HepG2 (cell line): ENCODE measurements at regions not wholly inside any gene's neighbourhood (a gene's known extent, or its start where the extent isn't known, plus 50 kb on each side); places are given as distances from the start of the nearest gene placed in this dataset.

ENCODE experiments used
- ATAC-seq: fragments of 200-7000 bp; cut with Tn5 transposase; 3 replicates; pipeline ENCODE4 v1.9.1; 2020; ENCODE audit warnings: mild to moderate bottlenecking, moderate library complexity
- BruUV-seq: library from RNA; stranded (reverse); fragments of 400-500 nt; replicated peaks from 2 replicates; lab custom pipeline; 2021; lab: Mats Ljungman, UMichigan
- CTCF ChIA-PET: fragments of 300-600 bp; formaldehyde crosslinking; extraction: SDS; loops from one replicate; lab custom pipeline; 2021; ENCODE audit warnings: low total read pairs, inconsistent platforms, low intra/inter-chr PET ratio; lab: Yijun Ruan, JAX
- POLR2A ChIA-PET: fragments of 350-600 bp; sonication (Branson Sonifier 250); formaldehyde crosslinking; loops from one replicate; lab custom pipeline; 2020; ENCODE audit warnings: antibody characterized with exemption, inconsistent platforms; lab: Yijun Ruan, JAX
- DNase-seq: peaks from one replicate; pipeline ENCODE4 v3.0.0-alpha.2; 2015; ENCODE audit warnings: low spot score
- FAIRE-seq: peaks from 3 replicates; lab custom pipeline; 2011; peaks lifted over from hg19 to GRCh38; lab: Jason Lieb, UNC
- H2AFZ ChIP-seq: one replicate; pipeline ENCODE4 v1.6.1; 2011; ENCODE audit warnings: low read length, inconsistent platforms
- H3K27ac ChIP-seq: fragments of 300-600 bp; 3 replicates; pipeline ENCODE4 v1.8.0; 2011; ENCODE audit warnings: mixed run types, mild to moderate bottlenecking, mixed read lengths, low read length, inconsistent platforms; ENCODE audit not compliant: insufficient read depth; ENCODE audit errors: extremely low read length
- H3K27me3 ChIP-seq, 2 experiments: fragments of 200-600 bp in 1 of 2; 2 replicates in 1 of 2; 3 replicates in 1 of 2; pipeline versions ENCODE4 v1.6.0 to v1.8.0; 2011; ENCODE audit warnings: low read length in 2 of 2, mild to moderate bottlenecking in 2 of 2, moderate library complexity in 2 of 2, inconsistent platforms in 1 of 2; ENCODE audit not compliant: insufficient read depth in 2 of 2, control insufficient read depth in 1 of 2
- H3K36me3 ChIP-seq, 2 experiments: fragments of 200-600 bp in 1 of 2; replicated peaks in 1 of 2; 2 replicates in 1 of 2; 3 replicates in 1 of 2; pipeline versions ENCODE4 v1.5.1 to v1.8.0; 2011; ENCODE audit warnings: low read length in 2 of 2, inconsistent platforms in 1 of 2; ENCODE audit not compliant: insufficient read depth in 2 of 2, control insufficient read depth in 1 of 2
- H3K4me1 ChIP-seq: 2 replicates; pipeline ENCODE4 v1.5.1; 2012; ENCODE audit warnings: low read length, inconsistent platforms; ENCODE audit not compliant: insufficient read depth
- H3K4me2 ChIP-seq: 2 replicates; pipeline ENCODE4 v1.6.0; 2011; ENCODE audit warnings: low read depth, low read length, inconsistent platforms
- H3K4me3 ChIP-seq, 3 experiments: fragments of 200-600 bp in 1 of 3; sonication (generic), shearing (Covaris generic) in 1 of 3; replicated peaks in 1 of 3; 2 replicates each; pipeline ENCODE4 v1.5.1; 2011 to 2016; ENCODE audit warnings: low read length in 3 of 3, inconsistent platforms in 2 of 3, low read depth in 2 of 3, mild to moderate bottlenecking in 2 of 3, control low read depth in 1 of 3, mixed read lengths in 1 of 3; ENCODE audit not compliant: insufficient read depth in 1 of 3
- H3K79me2 ChIP-seq: one replicate; pipeline ENCODE4 v1.6.1; 2011; ENCODE audit warnings: low read length, inconsistent platforms; ENCODE audit not compliant: insufficient read depth
- H3K9ac ChIP-seq: 2 replicates; pipeline ENCODE4 v1.6.0; 2011; ENCODE audit warnings: mild to moderate bottlenecking, low read depth, low read length, inconsistent platforms; ENCODE audit not compliant: insufficient read depth
- H3K9me3 ChIP-seq: 2 replicates; pipeline ENCODE4 v1.5.1; 2012; ENCODE audit warnings: mild to moderate bottlenecking, low read length
- H4K20me1 ChIP-seq: 2 replicates; pipeline ENCODE4 v1.6.0; 2011; ENCODE audit warnings: inconsistent platforms, mild to moderate bottlenecking, low read length, moderate library complexity; ENCODE audit not compliant: insufficient read depth
- FOXA3 ChIP-seq: IDR thresholded peaks from 2 replicates; pipeline ENCODE4 v1.6.1; 2016; ENCODE audit warnings: missing genetic modification reagents, missing compliant biosample characterization
- MZF1 ChIP-seq: sonication (generic); formaldehyde crosslinking; IDR thresholded peaks from 2 replicates; pipeline ENCODE4 v1.8.1; 2023; ENCODE audit warnings: mild to moderate bottlenecking, missing genetic modification reagents, borderline replicate concordance
- NCOA1 ChIP-seq: sonication (generic); formaldehyde crosslinking; IDR thresholded peaks from 2 replicates; pipeline ENCODE4 v1.9.0; 2021; ENCODE audit warnings: missing genetic modification reagents
- RELA ChIP-seq: sonication (generic); formaldehyde crosslinking; IDR thresholded peaks from 2 replicates; pipeline ENCODE4 v1.4.0; 2020; ENCODE audit warnings: missing genetic modification reagents
- SKI ChIP-seq: fragments of 450-650 bp; IDR thresholded peaks from one replicate; pipeline ENCODE4 v1.6.1; 2018; ENCODE audit warnings: mild to moderate bottlenecking; ENCODE audit not compliant: partially characterized antibody
- SRF ChIP-seq: IDR thresholded peaks from 2 replicates; pipeline ENCODE4 v1.6.1; 2011; ENCODE audit warnings: mild to moderate bottlenecking, low read depth, low read length, moderate library complexity
- ZNF331 ChIP-seq: sonication (generic); formaldehyde crosslinking; IDR thresholded peaks from 2 replicates; pipeline ENCODE4 v1.4.0; 2020; ENCODE audit warnings: missing genetic modification reagents
- ZNF629 ChIP-seq: sonication (generic); formaldehyde crosslinking; conservative IDR thresholded peaks from 2 replicates; pipeline ENCODE4 v1.5.0; 2020; ENCODE audit warnings: missing genetic modification reagents
- ZNF678 ChIP-seq: sonication (generic); formaldehyde crosslinking; IDR thresholded peaks from 2 replicates; pipeline ENCODE4 v1.4.0; 2020; ENCODE audit warnings: mild to moderate bottlenecking, missing genetic modification reagents
- ZNF841 ChIP-seq: sonication (generic); formaldehyde crosslinking; IDR thresholded peaks from 2 replicates; pipeline ENCODE4 v1.8.1; 2023; ENCODE audit warnings: missing genetic modification reagents, borderline replicate concordance
- ZNF879 ChIP-seq: sonication (generic); formaldehyde crosslinking; IDR thresholded peaks from 2 replicates; pipeline ENCODE4 v1.8.1; 2023; ENCODE audit warnings: missing genetic modification reagents
- ZSCAN22 ChIP-seq: sonication (generic); formaldehyde crosslinking; IDR thresholded peaks from 2 replicates; pipeline ENCODE4 v1.4.0; 2020; ENCODE audit warnings: mild to moderate bottlenecking, missing genetic modification reagents
- ZSCAN31 ChIP-seq: sonication (generic); formaldehyde crosslinking; IDR thresholded peaks from 2 replicates; pipeline ENCODE4 v1.5.0; 2020; ENCODE audit warnings: low read depth, mild to moderate bottlenecking, missing genetic modification reagents
- ZSCAN9 ChIP-seq: IDR thresholded peaks from 2 replicates; pipeline ENCODE4 v1.6.1; 2016; ENCODE audit warnings: borderline replicate concordance
- WGBS: methylation state at CpG from one replicate; pipeline ENCODE4 v1.1.6; 2017; ENCODE audit warnings: low lambda C conversion rate; 5-methylcytosine and 5-hydroxymethylcytosine counted together
- in situ Hi-C: cut with HindIII; loops from 2 replicates; pipeline ENCODE4 v1.10.0; 2017; ENCODE audit warnings: low pct_unique_long_range_greater_than_20kb; ENCODE audit not compliant: extremely low pct_ligation_motif_present
- intact Hi-C: fragments of 100-400 bp; cut with micrococcal nuclease; formaldehyde crosslinking; loops from one replicate; pipeline ENCODE4 v1.10.0; 2022; ENCODE audit not compliant: unreplicated experiment
- TF ChIP-seq, protein P1 (sequence below): IDR thresholded peaks from 2 replicates; pipeline ENCODE4 v1.6.1; 2012; ENCODE audit warnings: inconsistent platforms
- TF ChIP-seq, protein P2 (sequence below): IDR thresholded peaks from 2 replicates; pipeline ENCODE4 v1.6.1; 2016; ENCODE audit warnings: low read depth
- TF ChIP-seq, protein P3 (sequence below): sonication (generic); formaldehyde crosslinking; conservative IDR thresholded peaks from 2 replicates; pipeline ENCODE4 v1.8.0; 2022; ENCODE audit warnings: low read depth, missing genetic modification reagents
- TF ChIP-seq, protein P4 (sequence below): sonication (generic); formaldehyde crosslinking; IDR thresholded peaks from 2 replicates; pipeline ENCODE4 v1.4.0; 2020; ENCODE audit warnings: low read depth, mild to moderate bottlenecking, missing genetic modification reagents
- TF ChIP-seq, protein P5 (sequence below): sonication (generic); formaldehyde crosslinking; IDR thresholded peaks from 2 replicates; pipeline ENCODE4 v1.4.0; 2020; ENCODE audit warnings: missing genetic modification reagents, borderline replicate concordance

DNA sequence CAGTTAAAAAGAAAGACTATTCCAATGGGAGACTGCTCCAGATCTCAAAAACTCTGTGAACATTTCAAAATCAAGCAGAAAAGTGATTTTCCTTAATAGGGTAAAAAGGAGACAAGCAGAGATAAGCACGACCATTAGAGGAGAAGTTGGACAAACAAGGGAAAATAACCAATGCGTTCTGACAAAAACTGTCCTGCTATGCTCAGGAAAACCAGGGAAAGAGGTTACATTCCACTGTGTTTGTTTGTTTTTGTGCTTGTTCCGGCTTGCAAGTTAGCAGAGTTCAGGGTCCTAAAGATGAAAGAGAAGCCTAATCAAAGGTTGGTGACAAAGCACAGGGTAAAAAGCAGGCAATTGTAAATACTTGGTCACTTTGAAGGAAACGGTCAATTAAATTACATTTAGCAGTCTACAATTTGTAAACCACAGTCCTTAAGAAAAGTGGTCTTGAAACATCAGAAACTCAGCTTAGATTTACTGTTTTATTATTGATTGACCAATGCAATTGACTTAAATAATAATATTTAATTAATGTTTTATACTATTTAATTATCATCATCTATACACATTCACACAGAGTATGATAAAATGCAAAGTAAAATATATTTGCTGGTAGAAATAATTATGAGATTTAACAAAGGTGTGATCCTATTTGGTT lies 186.2 kb upstream of the CPXCR1 start (continued):
- TF ChIP-seq NCOA1 (CRISPR knock-in tag) (0 out of 2 replicates have a peak, but pooled peaks have one; percentile 54), ZSCAN31 (CRISPR knock-in tag) (no peak), ZNF841 (CRISPR knock-in tag) (no peak), MZF1 (CRISPR knock-in tag) (no peak), SRF (peak; percentile 89), FOXA3 (CRISPR knock-in tag) (peak; percentile 92)
- TF ChIP-seq, protein P1, sequence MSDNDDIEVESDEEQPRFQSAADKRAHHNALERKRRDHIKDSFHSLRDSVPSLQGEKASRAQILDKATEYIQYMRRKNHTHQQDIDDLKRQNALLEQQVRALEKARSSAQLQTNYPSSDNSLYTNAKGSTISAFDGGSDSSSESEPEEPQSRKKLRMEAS = 0 out of 2 replicates have a peak, but pooled peaks have one; percentile 23
- TF ChIP-seq, protein P2, sequence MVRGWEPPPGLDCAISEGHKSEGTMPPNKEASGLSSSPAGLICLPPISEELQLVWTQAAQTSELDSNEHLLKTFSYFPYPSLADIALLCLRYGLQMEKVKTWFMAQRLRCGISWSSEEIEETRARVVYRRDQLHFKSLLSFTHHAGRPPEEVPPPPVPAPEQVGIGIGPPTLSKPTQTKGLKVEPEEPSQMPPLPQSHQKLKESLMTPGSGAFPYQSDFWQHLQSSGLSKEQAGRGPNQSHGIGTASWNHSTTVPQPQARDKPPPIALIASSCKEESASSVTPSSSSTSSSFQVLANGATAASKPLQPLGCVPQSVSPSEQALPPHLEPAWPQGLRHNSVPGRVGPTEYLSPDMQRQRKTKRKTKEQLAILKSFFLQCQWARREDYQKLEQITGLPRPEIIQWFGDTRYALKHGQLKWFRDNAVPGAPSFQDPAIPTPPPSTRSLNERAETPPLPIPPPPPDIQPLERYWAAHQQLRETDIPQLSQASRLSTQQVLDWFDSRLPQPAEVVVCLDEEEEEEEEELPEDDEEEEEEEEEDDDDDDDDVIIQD (CRISPR knock-in tag) = peak; percentile 87

DNA sequence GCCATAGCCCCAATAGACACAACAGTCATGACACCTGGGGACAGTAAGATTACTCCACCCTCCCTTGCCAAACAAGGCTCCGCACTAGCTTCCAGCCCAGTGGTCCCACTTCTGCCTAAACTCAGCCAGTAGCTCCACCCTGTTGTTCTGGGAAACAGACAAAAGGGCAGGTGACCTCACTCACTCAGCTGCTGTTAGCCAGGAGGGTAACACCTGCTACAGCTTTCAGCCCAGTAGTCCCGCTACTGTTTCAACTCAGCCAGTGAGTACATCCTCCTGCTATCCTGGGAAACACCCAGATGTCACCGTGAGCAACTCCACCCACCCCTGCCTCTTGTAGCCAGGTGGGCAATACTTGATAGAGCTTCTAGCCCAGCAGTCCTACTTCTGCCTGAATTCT lies 162.7 kb upstream of the CPXCR1 start:
- Histone ChIP-seq H3K4me3 (no peak overlapping the region), H3K27me3 (no peaks in the 10 kb centered on the region), H3K4me2 (no peak overlapping the region), H3K9ac (no peak overlapping the region), H4K20me1 (no peaks in the 10 kb centered on the region), H3K79me2 (no peaks in the 10 kb centered on the region), H3K36me3 (no peaks in the 10 kb centered on the region), H2AFZ (peak overlapping the region; percentile 15), H3K27ac (no peak overlapping the region), H3K9me3 (peaks cover 5% of the 10 kb centered on the region; the same call in 1 of the 2 replicates), H3K4me1 (no peaks in the 10 kb centered on the region)
- no peak for ATAC-seq
- intact Hi-C loops (no loop called here), in situ Hi-C loops (no loop called here)
- no peak for FAIRE-seq
- no peak for DNase-seq
- ChIA-PET POLR2A (no interaction called here), CTCF (no interaction called here)
- 100% methylated on average over 2 of the region's 3 CpGs for WGBS
- no TSS peak for BruUV-seq
- TF ChIP-seq SKI = no peak
- TF ChIP-seq, protein P3, sequence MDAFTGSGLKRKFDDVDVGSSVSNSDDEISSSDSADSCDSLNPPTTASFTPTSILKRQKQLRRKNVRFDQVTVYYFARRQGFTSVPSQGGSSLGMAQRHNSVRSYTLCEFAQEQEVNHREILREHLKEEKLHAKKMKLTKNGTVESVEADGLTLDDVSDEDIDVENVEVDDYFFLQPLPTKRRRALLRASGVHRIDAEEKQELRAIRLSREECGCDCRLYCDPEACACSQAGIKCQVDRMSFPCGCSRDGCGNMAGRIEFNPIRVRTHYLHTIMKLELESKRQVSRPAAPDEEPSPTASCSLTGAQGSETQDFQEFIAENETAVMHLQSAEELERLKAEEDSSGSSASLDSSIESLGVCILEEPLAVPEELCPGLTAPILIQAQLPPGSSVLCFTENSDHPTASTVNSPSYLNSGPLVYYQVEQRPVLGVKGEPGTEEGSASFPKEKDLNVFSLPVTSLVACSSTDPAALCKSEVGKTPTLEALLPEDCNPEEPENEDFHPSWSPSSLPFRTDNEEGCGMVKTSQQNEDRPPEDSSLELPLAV (CRISPR knock-in tag) = no peak
- TF ChIP-seq ZNF879 = no peak
- TF ChIP-seq, protein P4, sequence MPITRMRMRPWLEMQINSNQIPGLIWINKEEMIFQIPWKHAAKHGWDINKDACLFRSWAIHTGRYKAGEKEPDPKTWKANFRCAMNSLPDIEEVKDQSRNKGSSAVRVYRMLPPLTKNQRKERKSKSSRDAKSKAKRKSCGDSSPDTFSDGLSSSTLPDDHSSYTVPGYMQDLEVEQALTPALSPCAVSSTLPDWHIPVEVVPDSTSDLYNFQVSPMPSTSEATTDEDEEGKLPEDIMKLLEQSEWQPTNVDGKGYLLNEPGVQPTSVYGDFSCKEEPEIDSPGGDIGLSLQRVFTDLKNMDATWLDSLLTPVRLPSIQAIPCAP (CRISPR knock-in tag) = no peak
- no peak for TF ChIP-seq ZNF629 (CRISPR knock-in tag)
- TF ChIP-seq, protein P5, sequence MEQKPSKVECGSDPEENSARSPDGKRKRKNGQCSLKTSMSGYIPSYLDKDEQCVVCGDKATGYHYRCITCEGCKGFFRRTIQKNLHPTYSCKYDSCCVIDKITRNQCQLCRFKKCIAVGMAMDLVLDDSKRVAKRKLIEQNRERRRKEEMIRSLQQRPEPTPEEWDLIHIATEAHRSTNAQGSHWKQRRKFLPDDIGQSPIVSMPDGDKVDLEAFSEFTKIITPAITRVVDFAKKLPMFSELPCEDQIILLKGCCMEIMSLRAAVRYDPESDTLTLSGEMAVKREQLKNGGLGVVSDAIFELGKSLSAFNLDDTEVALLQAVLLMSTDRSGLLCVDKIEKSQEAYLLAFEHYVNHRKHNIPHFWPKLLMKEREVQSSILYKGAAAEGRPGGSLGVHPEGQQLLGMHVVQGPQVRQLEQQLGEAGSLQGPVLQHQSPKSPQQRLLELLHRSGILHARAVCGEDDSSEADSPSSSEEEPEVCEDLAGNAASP = no peak
- no peak for TF ChIP-seq ZSCAN9 (CRISPR knock-in tag)
- TF ChIP-seq ZSCAN22 (CRISPR knock-in tag) = no peak
- TF ChIP-seq RELA (CRISPR knock-in tag) = no peak
- TF ChIP-seq ZNF678 (CRISPR knock-in tag) = no peak
- no peak for TF ChIP-seq ZNF331 (CRISPR knock-in tag)
